A673 (cell line): ENCODE measurements at regions not wholly inside any gene's neighbourhood (a gene's known extent, or its start where the extent isn't known, plus 50 kb on each side); places are given as distances from the start of the nearest gene placed in this dataset.

Source experiments
- BruUV-seq: library from RNA; stranded (reverse); fragments of 400-500 nt; replicated peaks from 2 replicates; lab custom pipeline; 2021; lab: Mats Ljungman, UMichigan
- CTCF ChIA-PET: fragments of 300-600 bp; sonication (Branson Sonifier 250); formaldehyde crosslinking; loops from one replicate; lab custom pipeline; 2022; ENCODE audit warnings: antibody characterized with exemption; lab: Charles Lee
- POLR2A ChIA-PET: fragments of 300-600 bp; sonication (Branson Sonifier 250); formaldehyde crosslinking; loops from one replicate; lab custom pipeline; 2022; ENCODE audit warnings: antibody characterized with exemption; ENCODE audit not compliant: low non-redundant PET; lab: Charles Lee
- DNase-seq: peaks from one replicate; pipeline ENCODE4 v3.0.0-alpha.2; 2015; ENCODE audit warnings: low spot score
- H3K27ac ChIP-seq: fragments of 200-600 bp; sonication (generic); 2 replicates; pipeline ENCODE4 v1.5.1; 2016; ENCODE audit warnings: mixed run types, low read depth, mild to moderate bottlenecking, mixed read lengths, antibody characterized with exemption, low read length; ENCODE audit not compliant: poor library complexity, severe bottlenecking
- H3K27me3 ChIP-seq: fragments of 200-600 bp; sonication (generic); replicated peaks from 2 replicates; pipeline ENCODE4 v1.6.1; 2017; ENCODE audit warnings: mixed run types, low read depth, mild to moderate bottlenecking, mixed read lengths, antibody characterized with exemption, low read length; ENCODE audit not compliant: insufficient read depth, poor library complexity
- H3K36me3 ChIP-seq: fragments of 200-600 bp; sonication (generic); 2 replicates; pipeline ENCODE4 v1.6.1; 2016; ENCODE audit warnings: mixed run types, mild to moderate bottlenecking, mixed read lengths, antibody characterized with exemption, low read length; ENCODE audit not compliant: insufficient read depth, poor library complexity, severe bottlenecking
- H3K4me1 ChIP-seq: fragments of 200-600 bp; sonication (generic); 2 replicates; pipeline ENCODE4 v1.6.1; 2017; ENCODE audit warnings: mixed run types, mild to moderate bottlenecking, mixed read lengths, antibody characterized with exemption, low read length; ENCODE audit not compliant: insufficient read depth, poor library complexity, severe bottlenecking
- H3K4me3 ChIP-seq: fragments of 200-600 bp; sonication (generic); 2 replicates; pipeline ENCODE4 v1.5.1; 2016; ENCODE audit warnings: low read depth, mixed run types, mild to moderate bottlenecking, mixed read lengths, low read length; ENCODE audit not compliant: poor library complexity, severe bottlenecking
- H3K9me3 ChIP-seq: fragments of 200-600 bp; sonication (generic); 2 replicates; pipeline ENCODE4 v1.6.1; 2016; ENCODE audit warnings: mixed run types, low read depth, mild to moderate bottlenecking, mixed read lengths, antibody characterized with exemption, low read length; ENCODE audit not compliant: poor library complexity, severe bottlenecking
- EZH2 ChIP-seq: fragments of 200-600 bp; sonication (generic); IDR thresholded peaks from 2 replicates; pipeline ENCODE4 v1.6.1; 2017; ENCODE audit warnings: borderline replicate concordance, low read depth, mild to moderate bottlenecking, mixed read lengths, antibody characterized with exemption, low read length; ENCODE audit not compliant: poor library complexity, severe bottlenecking
- intact Hi-C: fragments of 100-400 bp; cut with micrococcal nuclease; formaldehyde crosslinking; loops from one replicate; pipeline ENCODE4 v1.10.0; 2022; ENCODE audit not compliant: unreplicated experiment
- TF ChIP-seq, protein P1 (sequence below): fragments of 300-800, 200-600 bp; sonication (generic); conservative IDR thresholded peaks from 2 replicates; pipeline ENCODE4 v1.5.1; 2017; ENCODE audit warnings: low read depth, mild to moderate bottlenecking, antibody characterized with exemption, low read length, moderate library complexity, mixed read lengths

DNA sequence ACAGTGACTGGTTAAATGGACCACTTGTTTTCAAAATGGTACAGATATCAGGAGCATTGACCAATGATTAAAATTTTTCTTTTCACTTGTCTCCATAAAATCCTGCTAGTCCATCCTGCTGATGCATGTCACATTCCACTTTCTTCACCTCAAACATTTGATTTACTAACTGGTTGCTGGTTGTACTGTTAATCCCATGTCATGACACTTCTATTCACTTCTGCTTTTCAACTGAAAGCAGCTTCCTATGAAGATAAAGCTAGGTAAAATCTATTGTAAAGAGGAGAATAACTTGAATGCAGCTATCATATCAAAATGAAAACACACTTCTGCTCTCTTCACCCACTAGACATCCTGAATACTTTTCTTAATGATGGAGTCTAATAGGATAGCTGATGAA is 149.6 kb upstream of the OTX2 start:
- Histone ChIP-seq H3K36me3 (no peaks in the 10 kb centered on the region), H3K9me3 (no peaks in the 10 kb centered on the region), H3K4me3 (no peak overlapping the region), H3K27ac (no peak overlapping the region), H3K4me1 (no peaks in the 10 kb centered on the region), H3K27me3 (no peaks in the 10 kb centered on the region)
- ChIA-PET CTCF (no interaction called here), POLR2A (no interaction called here)
- BruUV-seq: no TSS peak
- DNase-seq: no peak
- intact Hi-C loops: no loop called here
- TF ChIP-seq, protein P1, sequence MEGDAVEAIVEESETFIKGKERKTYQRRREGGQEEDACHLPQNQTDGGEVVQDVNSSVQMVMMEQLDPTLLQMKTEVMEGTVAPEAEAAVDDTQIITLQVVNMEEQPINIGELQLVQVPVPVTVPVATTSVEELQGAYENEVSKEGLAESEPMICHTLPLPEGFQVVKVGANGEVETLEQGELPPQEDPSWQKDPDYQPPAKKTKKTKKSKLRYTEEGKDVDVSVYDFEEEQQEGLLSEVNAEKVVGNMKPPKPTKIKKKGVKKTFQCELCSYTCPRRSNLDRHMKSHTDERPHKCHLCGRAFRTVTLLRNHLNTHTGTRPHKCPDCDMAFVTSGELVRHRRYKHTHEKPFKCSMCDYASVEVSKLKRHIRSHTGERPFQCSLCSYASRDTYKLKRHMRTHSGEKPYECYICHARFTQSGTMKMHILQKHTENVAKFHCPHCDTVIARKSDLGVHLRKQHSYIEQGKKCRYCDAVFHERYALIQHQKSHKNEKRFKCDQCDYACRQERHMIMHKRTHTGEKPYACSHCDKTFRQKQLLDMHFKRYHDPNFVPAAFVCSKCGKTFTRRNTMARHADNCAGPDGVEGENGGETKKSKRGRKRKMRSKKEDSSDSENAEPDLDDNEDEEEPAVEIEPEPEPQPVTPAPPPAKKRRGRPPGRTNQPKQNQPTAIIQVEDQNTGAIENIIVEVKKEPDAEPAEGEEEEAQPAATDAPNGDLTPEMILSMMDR: no peak
- no peak for TF ChIP-seq EZH2

DNA sequence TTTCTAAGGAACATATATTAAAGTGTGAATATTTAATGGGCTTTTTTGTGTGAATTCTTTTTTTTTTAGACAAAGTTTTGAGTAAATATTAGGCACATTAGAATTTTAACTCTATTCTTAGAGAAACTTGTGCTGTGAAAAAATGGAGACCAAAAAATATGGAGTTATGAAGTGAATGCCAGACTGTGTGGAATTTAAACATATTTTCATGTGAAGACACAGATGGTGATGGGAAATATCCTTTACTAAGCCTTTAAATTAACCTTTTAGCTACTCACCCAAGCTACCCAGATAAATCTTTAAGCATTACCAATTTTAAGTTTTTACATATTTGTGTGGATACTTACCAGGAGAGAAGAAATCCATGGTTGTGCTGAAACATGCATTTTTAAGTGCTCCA is 148.8 kb upstream of the OTX2 start:
- H3K4me3 ChIP-seq: no peak overlapping the region
- no peaks in the 10 kb centered on the region for H3K27me3 ChIP-seq
- POLR2A ChIA-PET: no interaction called here
- TF ChIP-seq, protein P1: no peak
- TF ChIP-seq EZH2: no peak
- intact Hi-C loops: no loop called here
- peaks cover 2% of the 10 kb centered on the region for H3K4me1 ChIP-seq
- H3K9me3 ChIP-seq: no peaks in the 10 kb centered on the region
- CTCF ChIA-PET: no interaction called here
- no TSS peak for BruUV-seq
- no peak overlapping the region for H3K27ac ChIP-seq
- no peak for DNase-seq
- H3K36me3 ChIP-seq: no peaks in the 10 kb centered on the region

DNA sequence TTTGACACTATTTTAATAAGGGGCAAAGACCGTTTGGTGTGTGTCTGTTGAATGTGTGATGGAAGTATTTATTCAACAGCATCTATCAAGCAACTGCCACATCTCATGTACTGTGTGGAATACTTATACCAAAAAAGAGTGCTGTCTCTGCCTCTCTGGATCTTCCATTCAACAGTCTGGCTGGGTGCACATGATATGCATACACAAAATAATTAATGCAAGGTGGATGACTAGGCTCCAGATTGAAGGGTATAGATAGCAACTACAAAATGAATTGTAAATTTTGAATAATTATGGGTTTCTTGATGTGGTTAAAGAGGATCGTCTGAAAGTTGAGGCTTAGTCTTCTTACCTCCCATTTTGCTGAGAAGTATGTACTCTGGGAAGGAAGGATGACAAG is 145.9 kb upstream of the OTX2 start:
- no peaks in the 10 kb centered on the region for H3K9me3 ChIP-seq
- H3K36me3 ChIP-seq: no peaks in the 10 kb centered on the region
- H3K4me3 ChIP-seq: no peak overlapping the region
- peaks cover 23% of the 10 kb centered on the region for H3K4me1 ChIP-seq
- intact Hi-C loops: no loop called here
- TF ChIP-seq EZH2: no peak
- TF ChIP-seq, protein P1: no peak
- H3K27ac ChIP-seq: no peak overlapping the region
- ChIA-PET POLR2A (no interaction called here), CTCF (no interaction called here)
- no TSS peak for BruUV-seq
- no peaks in the 10 kb centered on the region for H3K27me3 ChIP-seq
- no peak for DNase-seq
